PC-3 (cell line): ENCODE measurements at regions not wholly inside any gene's neighbourhood (a gene's known extent, or its start where the extent isn't known, plus 50 kb on each side); places are given as distances from the start of the nearest gene placed in this dataset.

Experiments
- ATAC-seq: fragments of 200-7000 bp; cut with Tn5 transposase; 2 replicates; pipeline ENCODE4 v1.9.1; 2020; ENCODE audit warnings: mild to moderate bottlenecking, moderate library complexity
- BruUV-seq: library from RNA; stranded (reverse); fragments of 400-500 nt; replicated peaks from 2 replicates; lab custom pipeline; 2021; lab: Mats Ljungman, UMichigan
- CTCF ChIA-PET: fragments of 300-600 bp; sonication (Branson Sonifier 250); formaldehyde crosslinking; loops from one replicate; lab custom pipeline; 2022; ENCODE audit warnings: antibody characterized with exemption; lab: Charles Lee
- POLR2A ChIA-PET: fragments of 300-600 bp; sonication (Branson Sonifier 250); formaldehyde crosslinking; loops from one replicate; lab custom pipeline; 2022; ENCODE audit warnings: antibody characterized with exemption; ENCODE audit not compliant: unreplicated experiment; lab: Charles Lee
- DNase-seq: peaks from one replicate; pipeline ENCODE4 v3.0.0-alpha.2; 2015
- H2AFZ ChIP-seq: fragments of 300-600 bp; sonication (generic); 2 replicates; pipeline ENCODE4 v1.6.0; 2016; ENCODE audit warnings: antibody characterized with exemption, low read length
- H3F3A ChIP-seq: fragments of 300-600 bp; sonication (generic); one replicate; pipeline ENCODE4 v1.6.0; 2017; ENCODE audit warnings: antibody characterized with exemption, low read length, control low read depth, mild to moderate bottlenecking; ENCODE audit not compliant: unreplicated experiment
- H3K27ac ChIP-seq: fragments of 300-600 bp; sonication (generic); 2 replicates; pipeline ENCODE4 v1.5.1; 2016; ENCODE audit warnings: mild to moderate bottlenecking, low read length
- H3K27me3 ChIP-seq: fragments of 300-600 bp; sonication (generic); 2 replicates; pipeline ENCODE4 v1.6.1; 2016; ENCODE audit warnings: low read length, mixed read lengths
- H3K36me3 ChIP-seq: fragments of 300-600 bp; sonication (generic); 2 replicates; pipeline ENCODE4 v1.6.1; 2016; ENCODE audit warnings: low read depth, mixed run types, low read length, mixed read lengths
- H3K4me1 ChIP-seq: fragments of 300-600 bp; sonication (generic); 2 replicates; pipeline ENCODE4 v1.5.1; 2016; ENCODE audit warnings: low read length; ENCODE audit not compliant: insufficient read depth
- H3K4me2 ChIP-seq: fragments of 300-600 bp; sonication (generic); 2 replicates; pipeline ENCODE4 v1.6.0; 2016; ENCODE audit warnings: low read length
- H3K4me3 ChIP-seq: fragments of 300-600 bp; sonication (generic); 2 replicates; pipeline ENCODE4 v1.5.1; 2016; ENCODE audit warnings: mild to moderate bottlenecking, low read length, mixed read lengths
- H3K79me2 ChIP-seq: fragments of 300-600 bp; sonication (generic); 2 replicates; pipeline ENCODE4 v1.6.1; 2017; ENCODE audit warnings: low read length, mixed read lengths
- H3K9ac ChIP-seq: fragments of 300-600 bp; sonication (generic); 2 replicates; pipeline ENCODE4 v1.6.0; 2016; ENCODE audit warnings: mild to moderate bottlenecking, low read length
- H3K9me2 ChIP-seq: fragments of 300-600 bp; sonication (generic); replicated peaks from 2 replicates; pipeline ENCODE4 v1.6.1; 2016; ENCODE audit warnings: mixed run types, low read length, mixed read lengths
- H3K9me3 ChIP-seq: fragments of 300-600 bp; sonication (generic); 2 replicates; pipeline ENCODE4 v1.6.1; 2016; ENCODE audit warnings: low read length, mixed read lengths
- H4K20me1 ChIP-seq: fragments of 300-600 bp; sonication (generic); 2 replicates; pipeline ENCODE4 v1.6.1; 2016; ENCODE audit warnings: low read length, mixed read lengths
- EZH2 ChIP-seq: fragments of 300-600 bp; sonication (generic); IDR thresholded peaks from one replicate; pipeline ENCODE4 v1.6.1; 2017; ENCODE audit warnings: antibody characterized with exemption, mild to moderate bottlenecking, low read length; ENCODE audit not compliant: unreplicated experiment
- EZH2phosphoT487 ChIP-seq: fragments of 300-600 bp; sonication (generic); IDR thresholded peaks from 2 replicates; pipeline ENCODE4 v1.6.1; 2018; ENCODE audit warnings: mild to moderate bottlenecking, antibody characterized with exemption, low read length, borderline replicate concordance
- intact Hi-C: fragments of 100-400 bp; cut with micrococcal nuclease; formaldehyde crosslinking; loops from 2 replicates; pipeline ENCODE4 v1.9.0; 2023
- TF ChIP-seq, protein P1 (sequence below): fragments of 300-600 bp; sonication (generic); conservative IDR thresholded peaks from 2 replicates; pipeline ENCODE4 v1.5.1; 2017; ENCODE audit warnings: antibody characterized with exemption, low read depth, mild to moderate bottlenecking, low read length

DNA sequence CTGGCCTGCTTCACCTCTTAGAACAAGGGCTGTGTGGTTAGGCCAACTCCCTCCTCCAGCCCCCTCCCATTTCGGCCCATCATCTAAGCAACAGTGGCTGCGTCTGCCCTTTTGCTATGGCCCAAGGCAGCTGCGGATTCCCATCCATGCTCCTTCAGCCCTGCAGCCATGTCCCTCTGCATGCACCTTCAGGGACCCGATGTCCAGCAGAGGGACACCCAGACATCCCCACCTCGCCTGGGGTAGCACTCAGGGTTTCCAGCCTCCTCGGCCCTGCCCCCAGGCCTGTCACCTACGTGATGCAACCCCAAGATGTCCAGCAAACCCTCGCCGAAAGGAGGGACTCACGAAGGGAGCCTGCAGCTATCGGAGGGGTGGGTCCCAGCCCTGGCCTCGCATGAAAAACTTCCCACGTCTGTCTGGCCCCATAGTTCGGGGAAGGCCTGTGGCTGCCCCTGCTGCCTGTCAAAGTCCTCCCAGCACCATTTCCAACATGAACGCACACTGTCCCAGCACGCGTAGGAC lies 194.4 kb downstream of the CTTN start:
- Histone ChIP-seq H2AFZ (no peak overlapping the region), H3K9ac (no peak overlapping the region), H3K4me3 (no peak overlapping the region), H3K27me3 (no peaks in the 10 kb centered on the region), H3K4me1 (no peaks in the 10 kb centered on the region), H4K20me1 (no peaks in the 10 kb centered on the region), H3K27ac (no peak overlapping the region), H3K36me3 (no peaks in the 10 kb centered on the region), H3K9me2 (no peaks in the 10 kb centered on the region), H3K79me2 (no peaks in the 10 kb centered on the region), H3F3A (no peaks in the 10 kb centered on the region), H3K9me3 (no peaks in the 10 kb centered on the region), H3K4me2 (no peak overlapping the region)
- BruUV-seq: no TSS peak
- intact Hi-C loops: no loop called here
- POLR2A ChIA-PET: no interaction called here
- TF ChIP-seq, protein P1, sequence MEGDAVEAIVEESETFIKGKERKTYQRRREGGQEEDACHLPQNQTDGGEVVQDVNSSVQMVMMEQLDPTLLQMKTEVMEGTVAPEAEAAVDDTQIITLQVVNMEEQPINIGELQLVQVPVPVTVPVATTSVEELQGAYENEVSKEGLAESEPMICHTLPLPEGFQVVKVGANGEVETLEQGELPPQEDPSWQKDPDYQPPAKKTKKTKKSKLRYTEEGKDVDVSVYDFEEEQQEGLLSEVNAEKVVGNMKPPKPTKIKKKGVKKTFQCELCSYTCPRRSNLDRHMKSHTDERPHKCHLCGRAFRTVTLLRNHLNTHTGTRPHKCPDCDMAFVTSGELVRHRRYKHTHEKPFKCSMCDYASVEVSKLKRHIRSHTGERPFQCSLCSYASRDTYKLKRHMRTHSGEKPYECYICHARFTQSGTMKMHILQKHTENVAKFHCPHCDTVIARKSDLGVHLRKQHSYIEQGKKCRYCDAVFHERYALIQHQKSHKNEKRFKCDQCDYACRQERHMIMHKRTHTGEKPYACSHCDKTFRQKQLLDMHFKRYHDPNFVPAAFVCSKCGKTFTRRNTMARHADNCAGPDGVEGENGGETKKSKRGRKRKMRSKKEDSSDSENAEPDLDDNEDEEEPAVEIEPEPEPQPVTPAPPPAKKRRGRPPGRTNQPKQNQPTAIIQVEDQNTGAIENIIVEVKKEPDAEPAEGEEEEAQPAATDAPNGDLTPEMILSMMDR: no peak
- TF ChIP-seq EZH2phosphoT487 (no peak), EZH2 (no peak)
- CTCF ChIA-PET: no interaction called here
- DNase-seq: no peak
- ATAC-seq: no peak

DNA sequence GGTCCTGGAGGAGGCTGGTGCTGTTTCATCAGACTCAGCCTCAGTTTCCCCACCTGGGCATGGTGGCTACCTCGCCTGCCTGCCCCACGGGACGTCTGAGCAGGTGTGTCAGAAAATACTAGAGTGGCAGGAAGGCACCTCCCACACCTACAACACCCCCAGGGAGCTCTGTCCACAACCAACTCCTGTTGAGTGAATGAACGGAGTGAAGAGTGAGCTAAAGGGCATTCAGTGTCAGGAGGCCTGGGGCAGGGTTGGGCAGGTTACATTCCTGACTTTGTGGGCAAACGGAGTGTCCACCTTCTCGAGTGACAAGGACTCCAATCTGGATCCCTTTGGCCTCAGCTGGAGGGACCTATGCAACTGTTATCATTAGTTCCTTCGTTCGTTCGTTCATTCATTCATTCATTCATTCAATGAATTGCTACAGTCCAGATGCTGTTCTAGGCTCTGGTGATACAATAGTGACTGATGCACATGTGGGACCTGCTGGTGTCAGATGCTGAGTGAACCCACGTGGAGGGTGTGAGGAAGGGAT lies 195.2 kb downstream of the CTTN start:
- DNase-seq (no peak), ATAC-seq (no peak)
- H3K27ac ChIP-seq: no peak overlapping the region
- no peaks in the 10 kb centered on the region for H3F3A ChIP-seq
- intact Hi-C loops: no loop called here
- ChIA-PET POLR2A (no interaction called here), CTCF (no interaction called here)
- BruUV-seq: no TSS peak
- no peaks in the 10 kb centered on the region for H3K9me2 ChIP-seq
- no peak overlapping the region for H2AFZ ChIP-seq
- TF ChIP-seq, protein P1: no peak
- TF ChIP-seq EZH2 (no peak), EZH2phosphoT487 (no peak)
- H3K36me3 ChIP-seq: no peaks in the 10 kb centered on the region
- H3K9me3 ChIP-seq: no peaks in the 10 kb centered on the region
- H3K27me3 ChIP-seq: no peaks in the 10 kb centered on the region
- no peak overlapping the region for H3K9ac ChIP-seq
- H3K4me1 ChIP-seq: no peaks in the 10 kb centered on the region
- no peak overlapping the region for H3K4me3 ChIP-seq
- no peaks in the 10 kb centered on the region for H4K20me1 ChIP-seq
- H3K79me2 ChIP-seq: no peaks in the 10 kb centered on the region
- H3K4me2 ChIP-seq: no peak overlapping the region

DNA sequence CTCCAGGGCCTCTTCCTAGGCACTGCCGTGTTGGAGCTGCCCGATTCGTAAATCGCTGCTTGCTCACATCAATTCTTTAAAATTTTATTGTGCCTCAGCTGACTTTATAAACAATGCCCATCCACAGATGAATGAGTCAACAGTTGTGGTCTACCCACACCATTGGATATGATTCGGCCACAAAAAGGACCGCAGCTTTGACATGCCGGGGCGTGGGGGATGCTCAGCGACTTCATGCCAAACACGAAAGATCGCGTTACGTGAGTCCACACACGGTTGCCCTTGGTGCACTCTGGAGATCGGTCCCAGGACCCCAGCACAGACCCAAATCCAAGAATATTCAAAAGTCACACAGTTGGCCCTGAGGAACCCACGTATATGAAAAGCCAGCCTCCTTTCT lies 195.7 kb downstream of the CTTN start:
- no peaks in the 10 kb centered on the region for H3K9me2 ChIP-seq
- BruUV-seq: no TSS peak
- H3K27me3 ChIP-seq: no peaks in the 10 kb centered on the region
- no peak for ATAC-seq
- intact Hi-C loops: no loop called here
- no peaks in the 10 kb centered on the region for H3K4me1 ChIP-seq
- no peaks in the 10 kb centered on the region for H3K79me2 ChIP-seq
- H3K4me2 ChIP-seq: no peak overlapping the region
- CTCF ChIA-PET: no interaction called here
- DNase-seq: no peak
- H3F3A ChIP-seq: no peaks in the 10 kb centered on the region
- no peaks in the 10 kb centered on the region for H3K9me3 ChIP-seq
- no peaks in the 10 kb centered on the region for H4K20me1 ChIP-seq
- POLR2A ChIA-PET: no interaction called here
- no peak overlapping the region for H3K9ac ChIP-seq
- TF ChIP-seq EZH2phosphoT487 (no peak), EZH2 (no peak)
- TF ChIP-seq, protein P1: no peak
- H2AFZ ChIP-seq: no peak overlapping the region
- H3K36me3 ChIP-seq: no peaks in the 10 kb centered on the region
- H3K4me3 ChIP-seq: no peak overlapping the region
- no peak overlapping the region for H3K27ac ChIP-seq
